NOMO-1 treated with dmso at 0.1 percent for 144 hours (cell line): ENCODE measurements at regions not wholly inside any gene's neighbourhood (a gene's known extent, or its start where the extent isn't known, plus 50 kb on each side); places are given as distances from the start of the nearest gene placed in this dataset.

Source experiments
- DNase-seq: peaks from one replicate; lab custom pipeline; 2025; ENCODE audit not compliant: unreplicated experiment; lab: John Stamatoyannopoulos, UW

DNA sequence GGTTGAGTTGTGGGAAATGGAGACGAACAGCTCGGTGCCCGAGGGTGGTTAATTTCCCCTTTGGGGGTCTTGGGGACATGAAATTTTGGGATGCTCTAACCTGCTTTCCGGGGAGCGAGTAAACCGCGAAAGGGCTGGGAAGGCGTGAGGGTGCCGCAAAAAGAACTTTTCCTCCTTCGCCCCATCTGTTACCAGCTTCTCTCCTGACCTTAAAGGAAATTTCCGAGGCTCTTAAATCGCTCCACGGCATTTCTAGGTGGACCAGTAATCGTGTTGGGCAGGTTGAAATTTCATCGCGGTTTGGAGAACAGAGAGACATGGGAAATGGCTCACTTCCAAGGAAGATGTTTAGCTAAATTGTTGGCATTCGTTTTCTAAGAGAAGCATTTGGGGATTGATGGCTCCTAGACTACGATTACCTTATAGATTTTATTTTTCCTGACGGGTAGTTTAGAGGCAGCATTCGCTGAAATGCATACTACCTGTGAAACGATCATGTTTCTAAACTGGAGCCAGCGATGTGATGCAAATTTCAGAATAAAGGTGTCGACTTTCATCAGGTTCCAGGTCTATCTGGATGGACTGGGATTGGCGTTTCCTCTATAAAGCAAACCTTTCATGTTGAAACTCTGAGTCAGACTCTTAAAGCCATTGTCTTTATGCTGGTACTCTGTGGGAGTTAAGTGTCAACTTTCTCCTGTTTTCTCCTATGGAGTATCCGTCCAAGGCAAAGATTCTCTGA is 414.5 kb downstream of the PCNX1 start:
- DNase-seq, result no peak

GRCh38 chr14:71322655-71323250 is 415.5 kb downstream of the PCNX1 start:
- peak; percentile 5 for DNase-seq

DNA sequence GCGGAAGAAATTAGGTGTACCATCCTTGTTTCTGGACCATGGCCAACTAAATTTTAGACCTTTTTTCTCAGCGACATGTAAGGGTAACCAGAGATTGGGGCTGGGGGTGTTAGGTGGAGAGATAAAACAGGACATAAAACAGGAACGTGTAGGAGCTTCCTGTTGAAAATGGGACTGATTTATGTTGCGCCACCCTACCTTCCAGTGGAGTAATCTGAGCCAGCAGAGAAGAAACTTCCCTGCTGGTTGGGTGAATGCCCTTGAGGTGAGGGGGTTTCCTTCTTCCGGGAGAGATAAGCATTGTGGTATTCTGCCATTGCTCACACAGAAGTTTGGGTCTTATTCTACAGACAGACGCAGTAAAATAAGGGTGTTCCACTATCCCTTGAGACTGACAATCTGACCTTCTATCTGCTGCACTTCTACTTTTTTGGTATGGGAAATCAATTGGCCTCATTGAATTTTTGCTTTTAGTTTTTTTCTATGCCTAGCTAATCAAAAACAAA is 417.6 kb downstream of the PCNX1 start:
- no peak for DNase-seq

GRCh38 chr14:71327691-71328090 is 420.4 kb downstream of the PCNX1 start:
- no peak for DNase-seq

DNA sequence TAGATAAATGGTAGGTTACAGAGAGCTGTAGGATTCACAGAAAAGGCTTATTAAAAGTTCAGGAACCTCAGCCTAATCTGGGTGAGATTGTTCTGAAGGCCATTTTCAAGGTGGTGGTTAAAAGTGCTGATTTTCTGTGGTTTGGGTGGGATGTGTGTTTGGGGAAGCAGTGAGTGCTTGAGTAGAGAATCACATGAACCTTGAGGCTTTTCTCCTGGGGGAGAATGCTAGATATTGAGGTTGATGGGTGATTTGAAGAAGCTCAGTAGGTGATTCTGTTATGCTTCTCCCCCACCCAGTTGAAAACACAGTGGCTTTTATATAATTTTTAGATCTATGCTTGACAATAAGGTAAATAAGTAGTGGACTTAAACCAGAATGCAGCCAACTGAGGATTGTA is 420.9 kb downstream of the PCNX1 start:
- DNase-seq, result no peak

DNA sequence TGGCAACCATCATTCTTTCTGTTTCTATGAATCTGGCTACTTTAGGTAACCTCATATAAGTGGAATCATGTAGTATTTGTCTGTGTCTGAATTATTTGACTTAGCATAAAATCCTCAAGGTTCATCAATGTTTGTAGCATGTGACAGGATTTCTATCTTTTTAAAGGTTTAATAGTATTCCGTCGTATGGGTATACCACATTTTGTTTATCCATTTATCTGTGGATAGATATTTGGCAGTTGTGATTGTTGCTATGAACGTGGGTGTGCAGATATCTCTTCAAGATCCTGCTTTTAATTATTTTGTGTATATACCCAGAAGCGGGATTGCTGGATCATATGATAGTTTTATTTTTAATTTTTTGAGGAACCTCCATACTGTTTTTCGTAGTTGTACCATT is 421.7 kb downstream of the PCNX1 start:
- no peak for DNase-seq

GRCh38 chr14:71331403-71331802 is 424.1 kb downstream of the PCNX1 start:
- DNase-seq, result no peak

GRCh38 chr14:71332476-71332875 is 425.2 kb downstream of the PCNX1 start:
- no peak for DNase-seq

DNA sequence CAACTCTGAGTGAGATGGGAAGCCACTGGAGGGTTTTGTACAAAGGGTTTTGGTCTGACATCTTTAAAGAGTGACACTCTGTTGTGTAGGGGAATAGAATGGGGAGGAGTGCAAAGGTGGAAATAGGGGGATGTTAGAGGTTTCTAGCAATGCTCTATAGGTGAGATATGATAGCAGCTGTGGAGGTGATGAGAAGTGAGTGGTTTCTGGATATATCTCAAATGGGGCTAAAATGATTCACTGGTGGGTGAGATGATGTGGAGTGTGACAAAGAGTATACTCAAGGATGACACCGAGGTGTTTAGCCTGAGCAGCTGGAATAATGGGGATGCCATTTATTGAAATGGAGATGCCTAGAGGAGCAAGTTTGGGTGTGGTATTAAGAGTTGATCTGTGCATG is 426.4 kb downstream of the PCNX1 start:
- DNase-seq, result no peak

GRCh38 chr14:71336489-71337192 is 429.4 kb downstream of the PCNX1 start:
- DNase-seq, result no peak

- DNase-seq, result no peak
These were observed 430.9 kb downstream of the PCNX1 start for GRCh38 chr14:71338153-71338552.

DNA sequence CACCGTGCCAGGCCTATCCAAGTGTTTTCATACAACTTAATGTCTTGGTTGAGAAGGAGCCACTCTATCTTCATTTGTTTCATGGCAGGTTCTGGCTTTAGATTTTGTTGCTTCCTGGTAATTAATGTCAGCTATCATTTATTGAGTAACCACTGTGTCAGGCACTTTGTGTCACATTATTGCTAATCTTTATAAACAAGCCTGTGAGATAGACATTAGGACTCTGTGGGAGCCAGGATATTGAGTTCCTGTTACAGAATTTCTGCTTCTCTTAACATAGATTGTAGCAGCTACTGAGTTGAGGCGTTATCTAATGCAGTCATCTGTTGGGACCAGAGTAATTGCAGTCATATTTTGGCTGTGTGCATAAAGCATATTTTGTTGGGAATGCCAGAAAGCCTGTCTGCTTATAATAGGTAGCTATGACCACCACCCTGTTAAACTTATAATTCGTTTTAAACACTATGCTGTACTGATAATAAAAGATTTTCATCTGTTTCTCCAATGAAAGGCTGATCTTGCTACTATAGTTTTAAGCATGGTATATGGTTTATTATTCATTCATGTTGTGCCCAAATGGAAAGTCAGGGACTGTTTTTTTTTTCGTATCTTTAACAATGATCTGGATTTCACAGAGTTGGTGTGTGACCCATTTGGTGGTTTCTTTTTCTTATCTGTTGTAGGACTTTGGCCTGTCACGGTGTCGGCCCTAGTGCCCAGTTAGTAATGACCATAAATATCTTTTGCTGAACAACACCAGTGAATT is 432.6 kb downstream of the PCNX1 start:
- no peak for DNase-seq

DNA sequence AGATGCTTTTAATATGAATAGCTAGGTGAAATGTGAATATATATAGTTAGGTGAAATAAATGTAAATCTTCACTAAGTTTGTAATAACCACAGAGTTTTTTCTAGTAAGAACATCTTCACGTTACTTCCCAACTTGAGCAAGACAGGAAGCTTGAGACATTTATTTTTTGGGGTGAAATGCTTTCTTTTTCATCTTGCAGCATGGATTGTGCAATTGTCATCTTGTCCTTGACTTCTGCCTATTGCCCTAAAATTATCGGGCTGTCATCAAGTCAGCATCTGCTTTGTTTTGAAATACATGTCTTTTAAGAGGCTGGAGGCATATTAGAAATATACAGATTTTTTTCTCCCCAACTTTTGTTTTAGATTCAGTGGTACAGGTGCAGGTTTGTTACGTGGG is 433.9 kb downstream of the PCNX1 start:
- DNase-seq, result peak; percentile 34

DNA sequence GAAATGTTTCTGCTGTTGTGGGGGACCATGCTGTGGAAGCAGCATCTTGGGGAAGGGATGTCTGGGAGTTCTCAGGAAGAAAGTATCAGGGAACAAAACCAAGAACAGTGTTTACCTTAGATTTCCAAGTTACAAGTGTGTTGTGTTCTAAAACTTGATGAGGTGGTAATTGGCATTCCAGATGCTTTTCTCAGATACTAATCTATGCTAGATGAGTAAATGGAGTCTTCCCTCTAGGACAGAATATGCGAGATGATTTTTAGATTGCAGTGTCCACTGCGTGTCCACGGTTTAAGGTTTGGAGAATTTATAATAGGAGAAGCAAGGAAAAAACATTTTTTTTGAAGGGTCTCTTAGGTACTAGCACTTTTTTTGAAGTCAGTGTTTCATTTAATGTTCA is 436.5 kb downstream of the PCNX1 start:
- DNase-seq, result no peak

DNA sequence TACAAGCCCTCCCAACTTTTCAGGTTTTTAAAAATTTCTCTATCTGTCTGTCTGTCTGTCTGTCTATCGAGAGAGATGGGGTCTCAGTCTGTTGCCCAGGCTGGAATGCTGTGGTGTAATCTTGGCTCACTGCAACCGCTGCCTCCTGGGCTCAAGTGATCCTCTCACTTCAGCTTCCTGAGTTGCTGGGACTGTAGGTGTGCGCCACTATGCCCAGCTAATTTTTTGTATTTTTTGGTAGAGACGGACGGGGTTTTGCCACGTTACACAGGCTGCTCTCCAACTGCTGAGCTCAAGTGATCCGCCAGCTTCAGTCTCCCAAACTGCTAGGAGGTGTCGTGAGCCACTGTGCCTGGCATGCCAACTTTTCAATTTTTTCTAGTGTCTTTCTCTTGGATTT is 437.2 kb downstream of the PCNX1 start:
- DNase-seq, result no peak

GRCh38 chr14:71346685-71347084 is 439.4 kb downstream of the PCNX1 start:
- DNase-seq, result no peak

- no peak for DNase-seq
These were observed 441.1 kb downstream of the PCNX1 start for GRCh38 chr14:71348394-71348793.

DNA sequence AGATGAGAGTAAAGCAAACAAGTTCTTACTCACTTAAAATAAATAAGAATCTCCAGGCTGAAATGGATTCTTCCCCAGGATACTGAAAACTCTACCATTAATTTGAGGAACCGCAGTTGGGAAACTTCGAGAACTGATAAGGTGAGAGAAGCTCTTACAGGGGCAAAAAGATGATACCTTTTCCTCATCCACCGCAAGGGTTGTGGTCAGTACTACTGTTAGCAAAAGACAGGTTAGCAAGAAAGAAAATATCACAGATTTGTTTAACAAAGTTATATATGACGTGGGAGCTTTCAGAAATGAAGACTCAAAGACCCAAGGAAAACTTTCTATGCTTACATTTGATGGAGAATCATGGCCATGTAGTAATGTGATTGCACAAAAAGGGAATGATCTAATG is 441.6 kb downstream of the PCNX1 start:
- DNase-seq, result no peak

GRCh38 chr14:71354142-71354541 is 446.9 kb downstream of the PCNX1 start:
- no peak for DNase-seq

- DNase-seq, result no peak
These were observed 447.5 kb downstream of the PCNX1 start for GRCh38 chr14:71354801-71355200.
